ENCODE measurements at regions not wholly inside any gene's neighbourhood (a gene's known extent, or its start where the extent isn't known, plus 50 kb on each side); places are given as distances from the start of the nearest gene placed in this dataset.

DNA sequence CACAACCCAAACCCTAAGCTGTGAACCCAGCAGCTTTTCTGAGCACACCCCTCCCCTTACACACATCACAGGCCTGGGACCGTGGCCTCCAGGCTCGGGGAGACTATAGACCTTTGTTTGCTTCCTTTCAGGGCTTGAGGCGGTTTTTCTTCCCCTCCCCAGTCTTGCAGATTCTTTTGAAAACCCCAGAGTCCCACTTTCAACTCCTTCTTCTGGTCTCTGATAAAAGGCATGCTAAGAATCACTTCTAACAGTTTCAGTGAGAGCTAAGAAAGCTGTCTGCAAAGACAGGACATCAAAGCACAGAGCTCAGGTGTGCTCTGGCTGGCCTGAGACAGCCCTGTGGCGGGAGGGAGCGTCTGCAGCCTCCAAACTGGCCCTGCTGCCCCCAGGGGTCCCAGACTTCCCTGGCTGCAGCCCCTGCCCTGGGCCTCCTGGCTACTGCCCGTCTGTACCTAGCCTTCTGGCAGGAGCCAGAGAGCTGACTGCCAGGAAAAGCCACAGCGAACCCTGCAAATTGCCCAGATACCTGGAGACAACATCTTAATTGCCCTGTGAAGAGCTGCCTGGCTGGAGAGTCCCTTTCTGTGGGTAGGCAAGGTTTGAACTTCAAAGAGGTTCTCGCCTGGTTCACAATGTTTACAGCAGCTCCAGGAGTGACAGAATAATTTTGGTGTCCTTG is 138.9 kb downstream of the GADD45G start:
- no peak for TF ChIP-seq EZH2phosphoT487 (IDR thresholded peaks at IDR 0.05; ENCODE audit: borderline replicate concordance)
- no peak for TF ChIP-seq SIN3A (IDR thresholded peaks at IDR 0.05; ENCODE audit: low read depth)
- TF ChIP-seq CEBPB (IDR thresholded peaks at IDR 0.05; ENCODE audit: low read depth), result no peak
- no peak for TF ChIP-seq RAD21 (IDR thresholded peaks at IDR 0.05; ENCODE audit: low read depth)
- TF ChIP-seq TCF7L2 (IDR thresholded peaks at IDR 0.05; ENCODE audit: borderline replicate concordance, extremely low read depth, insufficient read depth, insufficient read length), result no peak
- TF ChIP-seq EZH2 (IDR thresholded peaks at IDR 0.05), result no peak
- TF ChIP-seq, protein P1, sequence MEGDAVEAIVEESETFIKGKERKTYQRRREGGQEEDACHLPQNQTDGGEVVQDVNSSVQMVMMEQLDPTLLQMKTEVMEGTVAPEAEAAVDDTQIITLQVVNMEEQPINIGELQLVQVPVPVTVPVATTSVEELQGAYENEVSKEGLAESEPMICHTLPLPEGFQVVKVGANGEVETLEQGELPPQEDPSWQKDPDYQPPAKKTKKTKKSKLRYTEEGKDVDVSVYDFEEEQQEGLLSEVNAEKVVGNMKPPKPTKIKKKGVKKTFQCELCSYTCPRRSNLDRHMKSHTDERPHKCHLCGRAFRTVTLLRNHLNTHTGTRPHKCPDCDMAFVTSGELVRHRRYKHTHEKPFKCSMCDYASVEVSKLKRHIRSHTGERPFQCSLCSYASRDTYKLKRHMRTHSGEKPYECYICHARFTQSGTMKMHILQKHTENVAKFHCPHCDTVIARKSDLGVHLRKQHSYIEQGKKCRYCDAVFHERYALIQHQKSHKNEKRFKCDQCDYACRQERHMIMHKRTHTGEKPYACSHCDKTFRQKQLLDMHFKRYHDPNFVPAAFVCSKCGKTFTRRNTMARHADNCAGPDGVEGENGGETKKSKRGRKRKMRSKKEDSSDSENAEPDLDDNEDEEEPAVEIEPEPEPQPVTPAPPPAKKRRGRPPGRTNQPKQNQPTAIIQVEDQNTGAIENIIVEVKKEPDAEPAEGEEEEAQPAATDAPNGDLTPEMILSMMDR (IDR thresholded peaks at IDR 0.05 in 2 of 3, conservative IDR thresholded peaks at IDR 0.05 in 1 of 3; ENCODE audit: borderline replicate concordance in 1 of 3, insufficient read depth in 1 of 3, low read depth in 2 of 3, low read length in 2 of 3), result no peak
- TF ChIP-seq, protein P2, sequence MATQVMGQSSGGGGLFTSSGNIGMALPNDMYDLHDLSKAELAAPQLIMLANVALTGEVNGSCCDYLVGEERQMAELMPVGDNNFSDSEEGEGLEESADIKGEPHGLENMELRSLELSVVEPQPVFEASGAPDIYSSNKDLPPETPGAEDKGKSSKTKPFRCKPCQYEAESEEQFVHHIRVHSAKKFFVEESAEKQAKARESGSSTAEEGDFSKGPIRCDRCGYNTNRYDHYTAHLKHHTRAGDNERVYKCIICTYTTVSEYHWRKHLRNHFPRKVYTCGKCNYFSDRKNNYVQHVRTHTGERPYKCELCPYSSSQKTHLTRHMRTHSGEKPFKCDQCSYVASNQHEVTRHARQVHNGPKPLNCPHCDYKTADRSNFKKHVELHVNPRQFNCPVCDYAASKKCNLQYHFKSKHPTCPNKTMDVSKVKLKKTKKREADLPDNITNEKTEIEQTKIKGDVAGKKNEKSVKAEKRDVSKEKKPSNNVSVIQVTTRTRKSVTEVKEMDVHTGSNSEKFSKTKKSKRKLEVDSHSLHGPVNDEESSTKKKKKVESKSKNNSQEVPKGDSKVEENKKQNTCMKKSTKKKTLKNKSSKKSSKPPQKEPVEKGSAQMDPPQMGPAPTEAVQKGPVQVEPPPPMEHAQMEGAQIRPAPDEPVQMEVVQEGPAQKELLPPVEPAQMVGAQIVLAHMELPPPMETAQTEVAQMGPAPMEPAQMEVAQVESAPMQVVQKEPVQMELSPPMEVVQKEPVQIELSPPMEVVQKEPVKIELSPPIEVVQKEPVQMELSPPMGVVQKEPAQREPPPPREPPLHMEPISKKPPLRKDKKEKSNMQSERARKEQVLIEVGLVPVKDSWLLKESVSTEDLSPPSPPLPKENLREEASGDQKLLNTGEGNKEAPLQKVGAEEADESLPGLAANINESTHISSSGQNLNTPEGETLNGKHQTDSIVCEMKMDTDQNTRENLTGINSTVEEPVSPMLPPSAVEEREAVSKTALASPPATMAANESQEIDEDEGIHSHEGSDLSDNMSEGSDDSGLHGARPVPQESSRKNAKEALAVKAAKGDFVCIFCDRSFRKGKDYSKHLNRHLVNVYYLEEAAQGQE (IDR thresholded peaks at IDR 0.05; ENCODE audit: low read depth), result no peak
